SU-DHL-6 (cell line): ENCODE measurements at regions not wholly inside any gene's neighbourhood (a gene's known extent, or its start where the extent isn't known, plus 50 kb on each side); places are given as distances from the start of the nearest gene placed in this dataset.

Source experiments
- H2AFZ ChIP-seq: fragments of 200-600 bp; sonication (generic); 2 replicates; pipeline ENCODE4 v1.6.1; 2014; ENCODE audit warnings: low read depth, mild to moderate bottlenecking, moderate library complexity, mixed read lengths, antibody characterized with exemption, low read length; ENCODE audit not compliant: severe bottlenecking
- H3F3A ChIP-seq: fragments of 200-600 bp; shearing (Covaris generic); 2 replicates; pipeline ENCODE4 v1.6.0; 2016; ENCODE audit warnings: antibody characterized with exemption, mild to moderate bottlenecking; ENCODE audit not compliant: insufficient read depth
- H3K27ac ChIP-seq: fragments of 200-600 bp; sonication (generic); 2 replicates; pipeline ENCODE4 v1.5.1; 2016; ENCODE audit warnings: low read depth, mild to moderate bottlenecking, low read length, moderate library complexity, mixed read lengths
- H3K27me3 ChIP-seq: fragments of 200-600 bp; sonication (generic), shearing (Covaris generic); 2 replicates; pipeline ENCODE4 v1.6.0; 2014; ENCODE audit warnings: mild to moderate bottlenecking, low read length
- H3K36me3 ChIP-seq: fragments of 200-600 bp; sonication (generic); 2 replicates; pipeline ENCODE4 v1.6.1; 2014; ENCODE audit warnings: mild to moderate bottlenecking, low read length, mixed read lengths
- H3K4me2 ChIP-seq: fragments of 300-600, 200-600 bp; shearing (Covaris generic), sonication (generic); 2 replicates; pipeline ENCODE4 v1.6.0; 2014; ENCODE audit warnings: low read length, low read depth, mild to moderate bottlenecking; ENCODE audit not compliant: poor library complexity, severe bottlenecking
- H3K4me3 ChIP-seq: fragments of 200-600 bp; sonication (generic); 2 replicates; pipeline ENCODE4 v1.5.1; 2014; ENCODE audit warnings: antibody characterized with exemption, low read length, mild to moderate bottlenecking, mixed read lengths; ENCODE audit not compliant: insufficient read depth, poor library complexity, severe bottlenecking
- H3K79me2 ChIP-seq: fragments of 200-600 bp; sonication (generic); 2 replicates; pipeline ENCODE4 v1.6.1; 2014; ENCODE audit warnings: mild to moderate bottlenecking, low read length, moderate library complexity; ENCODE audit not compliant: insufficient read depth
- H3K9ac ChIP-seq: fragments of 200-600 bp; sonication (generic); 2 replicates; pipeline ENCODE4 v1.7.0; 2014; ENCODE audit warnings: mild to moderate bottlenecking, low read length
- H3K9me2 ChIP-seq: fragments of 200-600 bp; sonication (generic); replicated peaks from 2 replicates; pipeline ENCODE4 v1.6.1; 2014; ENCODE audit warnings: low read length; ENCODE audit not compliant: insufficient read depth
- H3K9me3 ChIP-seq: fragments of 200-600 bp; sonication (generic); 2 replicates; pipeline ENCODE4 v1.6.1; 2014; ENCODE audit warnings: low read length, mixed read lengths; ENCODE audit not compliant: insufficient read depth
- H4K20me1 ChIP-seq: fragments of 200-600 bp; sonication (generic); 2 replicates; pipeline ENCODE4 v1.6.1; 2014; ENCODE audit warnings: low read depth, mild to moderate bottlenecking, antibody characterized with exemption, low read length, moderate library complexity, mixed read lengths
- CTCF ChIP-seq: fragments of 200-600 bp; sonication (generic); IDR thresholded peaks from one replicate; pipeline ENCODE4 v1.5.1; 2017; ENCODE audit warnings: antibody characterized with exemption, mild to moderate bottlenecking, low read length, moderate library complexity; ENCODE audit not compliant: insufficient read depth, poor library complexity, severe bottlenecking
- EZH2phosphoT487 ChIP-seq: fragments of 200-600 bp; sonication (generic), shearing (Covaris generic); conservative IDR thresholded peaks from 2 replicates; pipeline ENCODE4 v1.6.1; 2018; ENCODE audit warnings: mild to moderate bottlenecking, antibody characterized with exemption, low read length, moderate library complexity, mixed read lengths

GRCh38 chr17:22441776-22442175, 749.5 kb downstream of the KCNJ18 start:
- Histone ChIP-seq H3K27me3 (no peaks in the 10 kb centered on the region), H3K27ac (no peak overlapping the region), H3K9ac (no peak overlapping the region), H3K4me3 (no peak overlapping the region), H3K9me2 (no peaks in the 10 kb centered on the region), H3K79me2 (no peaks in the 10 kb centered on the region), H3K4me2 (no peak overlapping the region), H4K20me1 (no peaks in the 10 kb centered on the region), H3K36me3 (no peaks in the 10 kb centered on the region), H3K9me3 (no peaks in the 10 kb centered on the region), H3F3A (no peaks in the 10 kb centered on the region), H2AFZ (no peak overlapping the region)
- TF ChIP-seq CTCF = no peak

GRCh38 chr17:22443061-22443460, 750.7 kb downstream of the KCNJ18 start:
- Histone ChIP-seq H3K79me2 (no peaks in the 10 kb centered on the region), H3K9me2 (no peaks in the 10 kb centered on the region), H3K27me3 (no peaks in the 10 kb centered on the region), H4K20me1 (no peaks in the 10 kb centered on the region), H3K36me3 (no peaks in the 10 kb centered on the region), H3K4me3 (no peak overlapping the region), H3F3A (no peaks in the 10 kb centered on the region), H2AFZ (no peak overlapping the region), H3K27ac (no peak overlapping the region), H3K9me3 (no peaks in the 10 kb centered on the region), H3K4me2 (no peak overlapping the region), H3K9ac (no peak overlapping the region)
- no peak for TF ChIP-seq CTCF
- TF ChIP-seq EZH2phosphoT487 = no peak

- Histone ChIP-seq H3K9ac (no peak overlapping the region), H3K4me2 (no peak overlapping the region), H3K36me3 (no peaks in the 10 kb centered on the region), H3K27ac (no peak overlapping the region), H3K4me3 (no peak overlapping the region), H2AFZ (no peak overlapping the region), H4K20me1 (no peaks in the 10 kb centered on the region), H3K27me3 (no peaks in the 10 kb centered on the region), H3F3A (no peaks in the 10 kb centered on the region), H3K79me2 (no peaks in the 10 kb centered on the region), H3K9me2 (no peaks in the 10 kb centered on the region), H3K9me3 (no peaks in the 10 kb centered on the region)
- no peak for TF ChIP-seq EZH2phosphoT487
- no peak for TF ChIP-seq CTCF
Measured at GRCh38 chr17:22453181-22453580, 760.9 kb downstream of the KCNJ18 start.
